SU-DHL-6 (cell line): ENCODE measurements at regions not wholly inside any gene's neighbourhood (a gene's known extent, or its start where the extent isn't known, plus 50 kb on each side); places are given as distances from the start of the nearest gene placed in this dataset.
"Not testable (repeated sequence)": the region's sequence is repeated elsewhere in the genome, so short reads cannot be mapped to it uniquely, and the experiment has no call there.

Experiments
- H2AFZ ChIP-seq: fragments of 200-600 bp; sonication (generic); 2 replicates; pipeline ENCODE4 v1.6.1; 2014; ENCODE audit warnings: low read depth, mild to moderate bottlenecking, moderate library complexity, mixed read lengths, antibody characterized with exemption, low read length; ENCODE audit not compliant: severe bottlenecking
- H3F3A ChIP-seq: fragments of 200-600 bp; shearing (Covaris generic); 2 replicates; pipeline ENCODE4 v1.6.0; 2016; ENCODE audit warnings: antibody characterized with exemption, mild to moderate bottlenecking; ENCODE audit not compliant: insufficient read depth
- H3K27ac ChIP-seq: fragments of 200-600 bp; sonication (generic); 2 replicates; pipeline ENCODE4 v1.5.1; 2016; ENCODE audit warnings: low read depth, mild to moderate bottlenecking, low read length, moderate library complexity, mixed read lengths
- H3K27me3 ChIP-seq: fragments of 200-600 bp; sonication (generic), shearing (Covaris generic); 2 replicates; pipeline ENCODE4 v1.6.0; 2014; ENCODE audit warnings: mild to moderate bottlenecking, low read length
- H3K36me3 ChIP-seq: fragments of 200-600 bp; sonication (generic); 2 replicates; pipeline ENCODE4 v1.6.1; 2014; ENCODE audit warnings: mild to moderate bottlenecking, low read length, mixed read lengths
- H3K4me2 ChIP-seq: fragments of 300-600, 200-600 bp; shearing (Covaris generic), sonication (generic); 2 replicates; pipeline ENCODE4 v1.6.0; 2014; ENCODE audit warnings: low read length, low read depth, mild to moderate bottlenecking; ENCODE audit not compliant: poor library complexity, severe bottlenecking
- H3K4me3 ChIP-seq: fragments of 200-600 bp; sonication (generic); 2 replicates; pipeline ENCODE4 v1.5.1; 2014; ENCODE audit warnings: antibody characterized with exemption, low read length, mild to moderate bottlenecking, mixed read lengths; ENCODE audit not compliant: insufficient read depth, poor library complexity, severe bottlenecking
- H3K79me2 ChIP-seq: fragments of 200-600 bp; sonication (generic); 2 replicates; pipeline ENCODE4 v1.6.1; 2014; ENCODE audit warnings: mild to moderate bottlenecking, low read length, moderate library complexity; ENCODE audit not compliant: insufficient read depth
- H3K9ac ChIP-seq: fragments of 200-600 bp; sonication (generic); 2 replicates; pipeline ENCODE4 v1.7.0; 2014; ENCODE audit warnings: mild to moderate bottlenecking, low read length
- H3K9me2 ChIP-seq: fragments of 200-600 bp; sonication (generic); replicated peaks from 2 replicates; pipeline ENCODE4 v1.6.1; 2014; ENCODE audit warnings: low read length; ENCODE audit not compliant: insufficient read depth
- H3K9me3 ChIP-seq: fragments of 200-600 bp; sonication (generic); 2 replicates; pipeline ENCODE4 v1.6.1; 2014; ENCODE audit warnings: low read length, mixed read lengths; ENCODE audit not compliant: insufficient read depth
- H4K20me1 ChIP-seq: fragments of 200-600 bp; sonication (generic); 2 replicates; pipeline ENCODE4 v1.6.1; 2014; ENCODE audit warnings: low read depth, mild to moderate bottlenecking, antibody characterized with exemption, low read length, moderate library complexity, mixed read lengths
- EZH2phosphoT487 ChIP-seq: fragments of 200-600 bp; sonication (generic), shearing (Covaris generic); conservative IDR thresholded peaks from 2 replicates; pipeline ENCODE4 v1.6.1; 2018; ENCODE audit warnings: mild to moderate bottlenecking, antibody characterized with exemption, low read length, moderate library complexity, mixed read lengths
- TF ChIP-seq, protein P1 (sequence below): fragments of 200-600 bp; sonication (generic); IDR thresholded peaks from one replicate; pipeline ENCODE4 v1.5.1; 2017; ENCODE audit warnings: antibody characterized with exemption, mild to moderate bottlenecking, low read length, moderate library complexity; ENCODE audit not compliant: insufficient read depth, poor library complexity, severe bottlenecking

DNA sequence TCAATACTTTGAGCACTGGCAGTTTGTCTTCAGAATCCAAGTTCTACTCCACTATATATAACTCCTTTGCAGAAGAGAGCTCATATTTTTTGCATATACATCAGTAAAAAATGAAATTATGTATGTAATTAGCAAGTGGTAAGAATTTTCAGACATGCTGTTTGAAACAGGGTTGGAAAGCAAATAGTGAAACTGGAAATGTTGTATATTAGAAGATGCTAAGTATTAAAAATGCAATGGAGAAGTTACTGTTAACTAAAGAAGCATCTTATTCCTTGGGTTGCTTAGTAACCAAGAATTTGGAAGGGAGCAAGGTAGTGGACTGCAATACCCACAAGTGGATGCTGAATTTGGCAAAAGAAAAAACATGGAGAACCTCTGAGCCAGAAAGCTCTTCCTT lies 88.6 kb upstream of the DLGAP1 start:
- H3K36me3 ChIP-seq, result no peaks in the 10 kb centered on the region
- H3K27ac ChIP-seq, result no peak overlapping the region
- H3K27me3 ChIP-seq, result no peaks in the 10 kb centered on the region
- H2AFZ ChIP-seq, result no peak overlapping the region
- no peaks in the 10 kb centered on the region for H3K79me2 ChIP-seq
- no peak overlapping the region for H3K9ac ChIP-seq
- H3K9me3 ChIP-seq, result no peaks in the 10 kb centered on the region
- no peak for TF ChIP-seq EZH2phosphoT487
- TF ChIP-seq, protein P1, sequence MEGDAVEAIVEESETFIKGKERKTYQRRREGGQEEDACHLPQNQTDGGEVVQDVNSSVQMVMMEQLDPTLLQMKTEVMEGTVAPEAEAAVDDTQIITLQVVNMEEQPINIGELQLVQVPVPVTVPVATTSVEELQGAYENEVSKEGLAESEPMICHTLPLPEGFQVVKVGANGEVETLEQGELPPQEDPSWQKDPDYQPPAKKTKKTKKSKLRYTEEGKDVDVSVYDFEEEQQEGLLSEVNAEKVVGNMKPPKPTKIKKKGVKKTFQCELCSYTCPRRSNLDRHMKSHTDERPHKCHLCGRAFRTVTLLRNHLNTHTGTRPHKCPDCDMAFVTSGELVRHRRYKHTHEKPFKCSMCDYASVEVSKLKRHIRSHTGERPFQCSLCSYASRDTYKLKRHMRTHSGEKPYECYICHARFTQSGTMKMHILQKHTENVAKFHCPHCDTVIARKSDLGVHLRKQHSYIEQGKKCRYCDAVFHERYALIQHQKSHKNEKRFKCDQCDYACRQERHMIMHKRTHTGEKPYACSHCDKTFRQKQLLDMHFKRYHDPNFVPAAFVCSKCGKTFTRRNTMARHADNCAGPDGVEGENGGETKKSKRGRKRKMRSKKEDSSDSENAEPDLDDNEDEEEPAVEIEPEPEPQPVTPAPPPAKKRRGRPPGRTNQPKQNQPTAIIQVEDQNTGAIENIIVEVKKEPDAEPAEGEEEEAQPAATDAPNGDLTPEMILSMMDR, result no peak
- H4K20me1 ChIP-seq, result no peaks in the 10 kb centered on the region
- H3K4me3 ChIP-seq, result no peak overlapping the region
- no peaks in the 10 kb centered on the region for H3K9me2 ChIP-seq
- no peak overlapping the region for H3K4me2 ChIP-seq
- H3F3A ChIP-seq, result no peaks in the 10 kb centered on the region

DNA sequence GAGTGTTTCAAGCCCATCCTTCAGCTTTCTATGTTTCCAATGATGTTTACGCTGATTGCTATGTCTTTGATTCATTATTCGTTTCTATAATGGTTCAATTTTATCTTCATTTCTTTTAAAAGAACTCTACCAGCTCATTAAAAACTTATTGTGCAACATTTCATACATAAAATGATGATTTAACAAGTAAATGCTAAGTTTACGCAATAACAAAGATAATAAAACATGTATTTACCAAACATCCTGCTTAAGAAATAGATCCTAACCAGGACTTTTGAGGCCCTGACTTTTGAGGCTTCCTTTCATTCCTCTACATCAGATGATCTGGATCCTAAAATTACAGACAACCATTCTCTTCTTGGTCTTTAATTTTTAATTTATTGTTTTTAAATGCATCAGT lies 86.5 kb upstream of the DLGAP1 start:
- Histone ChIP-seq H3K4me3 (no peak overlapping the region), H3K9me2 (no peaks in the 10 kb centered on the region), H3K9ac (no peak overlapping the region), H3K27me3 (no peaks in the 10 kb centered on the region), H3K36me3 (no peaks in the 10 kb centered on the region), H3K4me2 (no peak overlapping the region), H2AFZ (no peak overlapping the region), H3K27ac (no peak overlapping the region), H3K79me2 (no peaks in the 10 kb centered on the region), H4K20me1 (no peaks in the 10 kb centered on the region), H3K9me3 (no peaks in the 10 kb centered on the region), H3F3A (no peaks in the 10 kb centered on the region)
- no peak for TF ChIP-seq EZH2phosphoT487
- TF ChIP-seq, protein P1, result no peak

DNA sequence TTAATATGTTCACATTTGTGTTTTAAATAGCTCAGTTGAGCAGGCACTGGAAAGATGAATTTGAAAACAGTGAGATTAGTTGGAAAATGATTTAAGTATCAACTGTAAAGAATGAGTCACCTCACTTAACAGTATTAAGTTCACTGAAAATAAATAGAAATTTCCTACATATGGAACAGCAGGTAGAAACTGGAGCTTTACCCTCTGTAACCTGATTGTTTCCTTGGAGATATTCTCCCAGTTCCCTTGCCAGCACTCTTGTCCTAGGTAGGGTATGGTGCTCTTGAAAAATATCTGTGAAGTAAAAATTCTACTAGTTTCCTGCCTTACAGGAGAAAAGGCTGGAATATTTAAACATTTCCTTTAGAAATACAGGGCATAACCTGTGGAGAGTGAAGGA lies 81.3 kb upstream of the DLGAP1 start:
- Histone ChIP-seq H3K4me2 (no peak overlapping the region), H3F3A (no peaks in the 10 kb centered on the region), H3K9me2 (no peaks in the 10 kb centered on the region), H3K27ac (no peak overlapping the region), H3K9me3 (no peaks in the 10 kb centered on the region), H3K36me3 (no peaks in the 10 kb centered on the region), H3K4me3 (no peak overlapping the region), H4K20me1 (no peaks in the 10 kb centered on the region), H2AFZ (no peak overlapping the region), H3K27me3 (no peaks in the 10 kb centered on the region), H3K79me2 (no peaks in the 10 kb centered on the region), H3K9ac (no peak overlapping the region)
- TF ChIP-seq, protein P1, result no peak
- no peak for TF ChIP-seq EZH2phosphoT487

DNA sequence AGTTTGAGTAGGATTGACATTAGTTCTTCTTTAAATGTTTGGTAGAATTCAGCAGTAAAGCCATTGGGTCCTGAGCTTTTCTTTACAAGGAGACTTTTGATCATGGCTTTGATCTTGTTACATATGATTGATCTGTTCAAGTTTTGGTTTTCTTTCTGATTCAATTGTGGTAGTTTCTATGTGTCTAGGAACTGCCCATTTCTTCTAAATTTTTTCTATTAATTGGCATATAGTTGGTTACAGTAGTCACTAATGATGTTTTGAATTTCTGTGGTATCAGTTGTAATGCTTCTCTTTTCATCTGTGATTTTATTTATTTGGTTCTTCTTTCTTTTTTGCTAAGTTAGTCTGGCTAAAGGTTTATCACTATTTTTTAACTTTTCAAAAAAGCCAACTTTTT lies 73.3 kb upstream of the DLGAP1 start:
- Histone ChIP-seq H3K9me3 (no peaks in the 10 kb centered on the region), H3K27ac (no peak overlapping the region)
- no peak for TF ChIP-seq EZH2phosphoT487
- TF ChIP-seq, protein P1, result no peak

DNA sequence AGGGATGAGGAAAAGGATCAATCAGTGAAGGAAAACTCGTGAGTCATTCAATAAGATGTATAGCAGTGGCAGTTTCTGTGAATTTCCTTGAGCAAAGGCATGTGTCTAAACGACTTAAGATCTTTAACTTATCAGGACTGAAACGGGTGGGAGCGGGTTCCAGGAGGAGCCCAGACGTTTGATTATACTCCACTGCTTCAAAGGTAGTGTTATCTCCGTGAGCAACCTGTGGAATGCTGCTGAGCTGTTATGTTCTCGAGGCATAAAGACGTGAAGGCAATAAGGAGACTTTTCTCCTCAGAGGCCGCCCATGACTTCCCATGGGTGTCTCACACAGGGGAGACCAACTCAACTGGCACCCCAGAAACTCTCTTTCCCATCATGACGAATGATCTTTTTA lies 72.7 kb upstream of the DLGAP1 start:
- not testable (repeated sequence) for H3F3A ChIP-seq, H2AFZ ChIP-seq, H3K9me3 ChIP-seq, H3K79me2 ChIP-seq, H3K36me3 ChIP-seq, H3K9ac ChIP-seq, H4K20me1 ChIP-seq, H3K9me2 ChIP-seq, H3K4me2 ChIP-seq, H3K27me3 ChIP-seq, H3K27ac ChIP-seq, H3K4me3 ChIP-seq

More for the DNA sequence above, 73.3 kb upstream of the DLGAP1 start:
- H3K27me3 ChIP-seq, result no peaks in the 10 kb centered on the region
- H3K36me3 ChIP-seq, result no peaks in the 10 kb centered on the region
- no peaks in the 10 kb centered on the region for H3K79me2 ChIP-seq
- no peaks in the 10 kb centered on the region for H3K9me2 ChIP-seq
- H4K20me1 ChIP-seq, result no peaks in the 10 kb centered on the region
- H3K4me3 ChIP-seq, result no peak overlapping the region
- no peak overlapping the region for H3K9ac ChIP-seq
- H3K4me2 ChIP-seq, result no peak overlapping the region
- no peaks in the 10 kb centered on the region for H3F3A ChIP-seq
- no peak overlapping the region for H2AFZ ChIP-seq
